ENCODE measurements at regions not wholly inside any gene's neighbourhood (a gene's known extent, or its start where the extent isn't known, plus 50 kb on each side); places are given as distances from the start of the nearest gene placed in this dataset.

GRCh38 chr1:243917177-243917862 is 67.3 kb upstream of the AKT3 start:
- ATAC-seq = peak; percentile 66
- DNase-seq (ENCODE audit: low spot score) = no peak

- no peak for DNase-seq (ENCODE audit: low spot score)
Measured at GRCh38 chr1:243916160-243916559, 66.1 kb upstream of the AKT3 start.

GRCh38 chr1:243912347-243912746 is 62.3 kb upstream of the AKT3 start:
- no peak for ATAC-seq
- DNase-seq (ENCODE audit: low spot score) = no peak

More at GRCh38 chr1:243916160-243916559, 66.1 kb upstream of the AKT3 start:
- ATAC-seq = no peak

- no peak for DNase-seq (ENCODE audit: low spot score)
- peak; percentile 42 for ATAC-seq
Measured at GRCh38 chr1:243910607-243911006, 60.6 kb upstream of the AKT3 start.

GRCh38 chr1:243903895-243904294 is 53.9 kb upstream of the AKT3 start:
- no peak for ATAC-seq
- no peak for DNase-seq (ENCODE audit: low spot score)

GRCh38 chr1:243903041-243903440 is 53.0 kb upstream of the AKT3 start:
- DNase-seq (ENCODE audit: low spot score) = no peak

GRCh38 chr1:243902100-243902499 is 52.1 kb upstream of the AKT3 start:
- ATAC-seq = no peak
- DNase-seq (ENCODE audit: low spot score) = no peak

More at GRCh38 chr1:243903041-243903440, 53.0 kb upstream of the AKT3 start:
- ATAC-seq = no peak

Measured in left lobe of liver (tissue), 2 donors.